ENCODE measurements at regions not wholly inside any gene's neighbourhood (a gene's known extent, or its start where the extent isn't known, plus 50 kb on each side); places are given as distances from the start of the nearest gene placed in this dataset.

GRCh38 chr2:225995796-225996461, 596.4 kb downstream of the NYAP2 start:
- peak; percentile 62 for DNase-seq (ENCODE audit: low read depth)

GRCh38 chr2:225994748-225995405, 595.4 kb downstream of the NYAP2 start:
- DNase-seq (ENCODE audit: low read depth) = peak; percentile 82

- DNase-seq (ENCODE audit: low read depth) = peak; percentile 57
Measured at GRCh38 chr2:225993430-225993829, 593.9 kb downstream of the NYAP2 start.

- no peak for DNase-seq (ENCODE audit: low read depth)
Measured at GRCh38 chr2:225989809-225990208, 590.3 kb downstream of the NYAP2 start.

GRCh38 chr2:225980372-225980771, 580.9 kb downstream of the NYAP2 start:
- no peak for DNase-seq (ENCODE audit: low read depth)

GRCh38 chr2:225971433-225971832, 571.9 kb downstream of the NYAP2 start:
- DNase-seq (ENCODE audit: low read depth) = no peak

- no peak for DNase-seq (ENCODE audit: low read depth)
Measured at GRCh38 chr2:225948903-225949302, 549.4 kb downstream of the NYAP2 start.

GRCh38 chr2:225938991-225939390, 539.5 kb downstream of the NYAP2 start:
- DNase-seq (ENCODE audit: low read depth) = no peak

GRCh38 chr2:225937625-225938187, 538.2 kb downstream of the NYAP2 start:
- DNase-seq (ENCODE audit: low read depth) = peak; percentile 17

- peak; percentile 55 for DNase-seq (ENCODE audit: low read depth)
Measured at GRCh38 chr2:225932811-225933413, 533.4 kb downstream of the NYAP2 start.

GRCh38 chr2:225930687-225931086, 531.2 kb downstream of the NYAP2 start:
- peak; percentile 41 for DNase-seq (ENCODE audit: low read depth)

GRCh38 chr2:225920621-225921220, 521.2 kb downstream of the NYAP2 start:
- DNase-seq (ENCODE audit: low read depth) = peak; percentile 43

GRCh38 chr2:225916692-225917091, 517.2 kb downstream of the NYAP2 start:
- DNase-seq (ENCODE audit: low read depth) = no peak

GRCh38 chr2:225911019-225911418, 511.5 kb downstream of the NYAP2 start:
- DNase-seq (ENCODE audit: low read depth) = peak; percentile 7

- DNase-seq (ENCODE audit: low read depth) = peak; percentile 63
Measured at GRCh38 chr2:225895126-225895525, 495.6 kb downstream of the NYAP2 start.

- DNase-seq (ENCODE audit: low read depth) = peak; percentile 81
Measured at GRCh38 chr2:225894236-225894980, 494.9 kb downstream of the NYAP2 start.

GRCh38 chr2:225893151-225893550, 493.6 kb downstream of the NYAP2 start:
- DNase-seq (ENCODE audit: low read depth) = peak; percentile 59

GRCh38 chr2:225891771-225892170, 492.3 kb downstream of the NYAP2 start:
- no peak for DNase-seq (ENCODE audit: low read depth)

- DNase-seq (ENCODE audit: low read depth) = no peak
Measured at GRCh38 chr2:225891013-225891412, 491.5 kb downstream of the NYAP2 start.

- DNase-seq (ENCODE audit: low read depth) = peak; percentile 78
Measured at GRCh38 chr2:225889452-225889851, 489.9 kb downstream of the NYAP2 start.

GRCh38 chr2:225867071-225867470, 467.6 kb downstream of the NYAP2 start:
- DNase-seq (ENCODE audit: low read depth) = no peak

GRCh38 chr2:225865468-225865867, 466.0 kb downstream of the NYAP2 start:
- peak; percentile 15 for DNase-seq (ENCODE audit: low read depth)
